ENCODE measurements at regions not wholly inside any gene's neighbourhood (a gene's known extent, or its start where the extent isn't known, plus 50 kb on each side); places are given as distances from the start of the nearest gene placed in this dataset.
A peak's percentile ranks its signal among the peaks of the same experiment; 100 is the strongest.

GRCh38 chr2:7773362-7774360, 856.4 kb downstream of the RNF144A start:
- DNase-seq (ENCODE audit: low spot score) (no peak), ATAC-seq (no peak)

- no peak for ATAC-seq
- DNase-seq (ENCODE audit: low spot score) = no peak
Measured at GRCh38 chr2:7774481-7774880, 857.3 kb downstream of the RNF144A start.

- no peak for ATAC-seq
- no peak for DNase-seq (ENCODE audit: low spot score)
Measured at GRCh38 chr2:7777668-7778067, 860.5 kb downstream of the RNF144A start.

GRCh38 chr2:7780321-7780720, 863.1 kb downstream of the RNF144A start:
- ATAC-seq (no peak), DNase-seq (ENCODE audit: low spot score) (no peak)

- ATAC-seq (no peak), DNase-seq (ENCODE audit: low spot score) (no peak)
Measured at GRCh38 chr2:7785700-7786099, 868.5 kb downstream of the RNF144A start.

DNA sequence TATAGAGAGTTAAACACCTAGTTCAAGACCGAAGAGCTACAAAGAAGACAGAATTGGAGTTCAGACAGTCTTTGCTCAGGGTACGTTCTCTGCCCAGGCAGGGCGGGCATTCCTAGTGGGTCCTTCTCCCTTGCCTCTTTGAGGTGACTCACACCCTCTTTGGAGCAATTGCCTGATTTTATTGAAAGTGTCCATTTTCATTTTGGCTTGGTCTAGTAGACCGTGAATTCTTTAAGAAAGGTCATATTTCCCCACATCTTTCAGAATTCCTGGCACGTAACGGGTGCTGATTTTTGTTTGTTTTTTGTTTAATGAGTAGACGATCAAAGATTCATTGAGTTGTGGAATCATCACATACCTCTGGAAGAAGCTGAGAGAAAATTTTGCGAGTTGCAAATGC, 871.5 kb downstream of the RNF144A start:
- DNase-seq (ENCODE audit: low spot score) (no peak), ATAC-seq (no peak)

DNA sequence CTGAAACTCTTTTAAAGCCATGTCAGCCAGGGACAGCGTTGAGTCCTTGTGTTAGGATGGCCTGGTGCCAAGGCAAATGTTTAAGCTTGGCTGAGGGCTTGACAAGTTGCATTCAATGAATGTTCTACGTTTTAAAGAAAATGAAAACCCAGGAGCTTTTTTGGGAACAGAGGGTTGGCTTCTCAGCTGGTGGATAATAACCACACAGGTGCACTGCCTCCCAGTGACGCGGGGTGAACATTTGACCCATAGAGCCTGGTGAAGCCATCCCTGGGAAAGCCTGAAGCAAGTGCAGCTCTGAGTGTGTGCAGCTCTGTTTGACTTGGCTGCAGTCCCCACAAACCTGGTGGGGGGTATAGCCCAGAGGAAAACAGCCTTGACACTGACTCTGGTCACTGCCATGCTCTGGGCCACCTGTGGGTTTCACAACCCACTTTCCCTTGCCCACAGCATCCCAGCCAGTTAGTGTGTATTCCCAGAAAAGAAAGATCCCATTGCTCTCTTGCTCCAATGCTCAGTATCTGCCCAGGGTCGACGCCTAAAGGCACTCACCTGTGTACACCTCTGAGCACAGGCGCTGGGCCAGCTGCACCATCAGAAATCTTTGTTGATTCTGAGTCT, 874.9 kb downstream of the RNF144A start:
- peak; percentile 97 for ATAC-seq
- DNase-seq (ENCODE audit: low spot score) = peak; percentile 85

GRCh38 chr2:7795778-7796563, 878.8 kb downstream of the RNF144A start:
- no peak for ATAC-seq
- no peak for DNase-seq (ENCODE audit: low spot score)

DNA sequence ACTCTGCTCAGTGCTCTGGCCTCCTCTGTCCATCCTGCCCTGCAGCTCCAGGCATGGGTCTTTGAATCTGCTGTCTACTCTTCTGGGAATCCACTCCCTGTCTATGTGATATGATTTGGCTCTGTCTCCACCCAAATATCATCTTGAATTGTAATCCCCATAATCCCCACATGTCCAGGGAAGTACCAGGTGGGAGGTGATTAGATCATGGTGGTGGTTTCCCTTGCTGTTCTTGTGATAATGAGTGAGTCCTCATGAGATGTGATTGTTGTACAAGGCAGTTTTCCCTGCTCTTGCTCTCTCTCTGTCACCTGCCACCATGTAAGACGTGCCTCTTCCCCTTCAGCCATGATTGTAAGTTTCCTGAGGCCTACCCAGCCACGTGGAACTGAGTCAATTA, 881.8 kb upstream of the ID2 start:
- no peak for ATAC-seq

DNA sequence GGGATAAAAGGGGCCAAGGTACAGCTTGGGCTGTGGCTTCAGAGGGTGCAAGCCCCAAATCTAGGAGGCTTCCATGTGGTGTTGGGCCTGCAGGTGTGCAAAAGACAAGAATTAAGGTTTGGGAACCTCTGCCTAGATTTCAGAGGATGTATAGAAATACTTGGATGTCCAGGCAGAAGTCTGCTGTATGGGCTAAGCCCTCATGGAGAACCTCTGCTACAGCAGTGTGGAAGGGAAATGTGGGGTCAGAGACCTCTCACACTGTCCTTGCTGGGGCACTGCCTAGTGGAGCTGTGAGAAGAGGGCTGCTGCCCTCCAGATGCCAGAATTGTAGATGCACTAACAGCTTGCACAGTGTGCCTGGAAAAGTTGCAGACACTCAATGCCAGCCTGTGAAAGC, 880.6 kb upstream of the ID2 start:
- no peak for ATAC-seq
- no peak for DNase-seq (ENCODE audit: low spot score)

More for the DNA sequence above, 881.8 kb upstream of the ID2 start:
- DNase-seq (ENCODE audit: low spot score) = no peak

- ATAC-seq = no peak
Measured at GRCh38 chr2:7803515-7803914, 878.3 kb upstream of the ID2 start.

GRCh38 chr2:7809640-7810039, 872.2 kb upstream of the ID2 start:
- ATAC-seq = no peak
- DNase-seq (ENCODE audit: low spot score) = no peak

More at GRCh38 chr2:7803515-7803914, 878.3 kb upstream of the ID2 start:
- DNase-seq (ENCODE audit: low spot score) = no peak

- DNase-seq (ENCODE audit: low spot score) (no peak), ATAC-seq (no peak)
Measured at GRCh38 chr2:7811073-7811472, 870.8 kb upstream of the ID2 start.

DNA sequence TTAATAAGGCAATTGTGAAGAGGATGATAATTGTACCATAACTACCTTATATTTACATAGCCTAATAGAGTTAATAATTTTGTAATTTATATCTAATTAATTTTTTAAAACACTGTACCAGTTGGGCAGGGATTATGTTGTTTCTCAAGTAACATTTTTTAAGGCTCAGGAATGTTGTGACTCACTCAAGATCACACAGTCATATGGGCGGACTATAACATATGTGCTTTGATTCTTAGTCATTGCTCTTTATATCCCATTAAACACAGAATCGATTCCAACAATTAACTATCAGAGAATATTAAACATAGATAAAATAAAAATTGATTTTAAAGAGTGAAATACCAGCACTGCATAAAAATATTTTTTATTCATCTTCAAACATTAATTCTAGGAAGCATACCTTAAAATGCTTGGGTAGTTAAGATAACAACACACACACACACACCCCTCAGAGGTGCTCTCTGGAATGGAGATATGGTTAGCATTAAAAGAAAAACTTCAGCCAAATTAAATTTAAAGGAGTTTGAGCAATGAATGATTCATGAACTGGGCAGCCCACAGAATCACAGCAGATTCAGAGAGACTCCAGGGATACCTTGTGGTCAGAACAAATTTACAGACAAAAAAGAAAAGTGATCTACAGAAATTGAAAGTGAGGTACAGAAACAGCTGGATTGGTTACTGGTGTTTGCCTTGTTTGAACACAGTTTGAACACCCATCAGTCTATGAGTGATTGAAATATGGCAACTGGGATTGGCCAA, 869.4 kb upstream of the ID2 start:
- DNase-seq (ENCODE audit: low spot score) (no peak), ATAC-seq (no peak)

- no peak for DNase-seq (ENCODE audit: low spot score)
- ATAC-seq = no peak
Measured at GRCh38 chr2:7813541-7814292, 868.1 kb upstream of the ID2 start.

DNA sequence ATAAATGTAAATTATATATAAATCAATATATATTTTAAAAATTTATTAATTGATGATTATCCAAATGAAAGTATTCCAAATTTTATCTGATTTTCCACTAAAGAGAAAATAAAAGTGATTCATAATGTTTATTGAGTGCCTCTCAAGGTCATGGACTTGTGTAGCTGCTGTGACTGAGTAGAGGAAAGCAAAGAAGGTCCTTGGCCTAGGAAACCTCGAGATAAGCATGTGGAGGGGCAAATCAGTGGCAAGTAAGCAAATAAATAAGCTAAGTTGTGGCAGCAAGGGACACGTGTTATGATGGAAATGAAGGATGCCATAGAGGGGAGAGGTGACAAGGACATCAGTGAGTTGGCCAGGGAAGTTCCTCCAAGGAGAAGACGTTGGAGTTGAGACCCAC, 866.1 kb upstream of the ID2 start:
- no peak for ATAC-seq

DNA sequence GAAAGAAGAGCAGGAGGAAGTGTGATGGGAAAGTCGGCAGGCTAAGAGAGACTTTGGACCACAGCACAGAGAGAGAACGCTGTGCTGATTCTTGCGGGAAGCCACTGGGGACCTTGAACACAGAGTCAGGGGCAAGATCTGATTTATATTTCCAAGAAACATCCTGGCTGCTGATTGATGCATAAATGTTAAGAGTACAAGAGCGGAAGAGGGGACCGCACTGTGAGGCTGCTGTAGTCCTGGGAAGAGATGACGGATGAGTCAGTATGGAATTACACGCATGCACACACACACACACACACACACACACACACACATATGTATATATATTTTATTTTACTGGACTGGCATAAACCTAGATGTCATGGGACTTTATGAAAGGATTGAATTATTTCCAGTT, 865.6 kb upstream of the ID2 start:
- DNase-seq (ENCODE audit: low spot score) = no peak
- no peak for ATAC-seq

More for the DNA sequence above, 866.1 kb upstream of the ID2 start:
- no peak for DNase-seq (ENCODE audit: low spot score)

DNA sequence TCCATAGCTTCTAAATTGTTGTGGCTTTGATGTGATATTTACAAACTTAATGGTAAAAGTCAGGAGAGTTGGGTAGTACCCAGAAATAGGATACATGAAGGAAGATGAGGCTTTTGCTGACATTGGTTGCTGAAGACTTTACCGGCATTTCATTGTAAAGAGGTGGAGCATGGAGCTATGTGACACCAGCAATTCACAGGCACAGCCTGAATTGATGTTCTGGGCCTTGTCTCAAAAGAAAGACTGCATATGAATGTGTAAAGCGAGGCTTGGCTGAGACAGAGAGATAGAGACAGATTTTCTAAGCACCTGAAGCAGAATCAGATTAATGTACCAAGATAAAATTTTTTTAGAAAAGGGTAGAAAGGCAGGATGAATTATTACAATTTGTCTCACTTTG, 864.9 kb upstream of the ID2 start:
- DNase-seq (ENCODE audit: low spot score) (no peak), ATAC-seq (no peak)

DNA sequence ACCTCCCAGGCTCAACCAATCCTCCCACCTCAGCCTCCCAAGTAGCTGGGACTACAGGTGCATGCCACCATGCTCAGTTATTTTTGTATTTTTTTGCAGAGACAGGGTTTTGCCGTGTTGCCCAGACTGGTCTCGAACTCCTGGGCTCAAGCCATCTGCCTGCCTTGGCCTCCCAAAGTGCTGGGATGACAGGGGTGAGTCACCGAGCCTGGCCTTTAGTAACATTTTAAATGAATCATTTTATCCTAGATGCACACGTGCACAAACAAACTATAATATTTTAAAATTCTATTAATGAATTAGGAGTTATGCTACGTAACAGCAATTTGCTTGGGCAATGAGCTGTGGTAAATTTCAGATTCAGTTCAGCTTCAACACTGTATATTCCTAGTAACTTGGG, 862.5 kb upstream of the ID2 start:
- DNase-seq (ENCODE audit: low spot score) (no peak), ATAC-seq (no peak)

- ATAC-seq = no peak
Measured at GRCh38 chr2:7819850-7820249, 862.0 kb upstream of the ID2 start.

More at GRCh38 chr2:7819850-7820249, 862.0 kb upstream of the ID2 start:
- no peak for DNase-seq (ENCODE audit: low spot score)
